GM12891 (cell line): ENCODE measurements at regions not wholly inside any gene's neighbourhood (a gene's known extent, or its start where the extent isn't known, plus 50 kb on each side); places are given as distances from the start of the nearest gene placed in this dataset.
"Not testable (repeated sequence)": the region's sequence is repeated elsewhere in the genome, so short reads cannot be mapped to it uniquely, and the experiment has no call there.

Experiments used
- DNase-seq: peaks from one replicate; pipeline ENCODE4 v3.0.0; 2011; ENCODE audit warnings: low spot score; ENCODE audit not compliant: insufficient read length
- FAIRE-seq: peaks from 2 replicates; lab custom pipeline; 2011; peaks lifted over from hg19 to GRCh38; lab: Jason Lieb, UNC
- PAX5 ChIP-seq: IDR thresholded peaks from 2 replicates; pipeline ENCODE4 v1.6.1; 2011; ENCODE audit warnings: low read length, moderate library complexity, mild to moderate bottlenecking; ENCODE audit not compliant: insufficient read depth, severe bottlenecking
- POLR2A ChIP-seq: IDR thresholded peaks from 2 replicates; pipeline ENCODE4 v1.6.1; 2011; ENCODE audit warnings: low read depth, low read length, control low read depth
- POLR2AphosphoS5 ChIP-seq: IDR thresholded peaks from 2 replicates; pipeline ENCODE4 v1.6.1; 2011; ENCODE audit warnings: low read depth, low read length, control low read depth
- POU2F2 ChIP-seq: IDR thresholded peaks from 2 replicates; pipeline ENCODE4 v1.6.1; 2011; ENCODE audit warnings: low read depth, mild to moderate bottlenecking, control low read depth, low read length, moderate library complexity
- SPI1 ChIP-seq: IDR thresholded peaks from 2 replicates; pipeline ENCODE4 v1.6.1; 2011; ENCODE audit warnings: low read depth, low read length, control low read depth
- TAF1 ChIP-seq: IDR thresholded peaks from 2 replicates; pipeline ENCODE4 v1.6.1; 2011; ENCODE audit warnings: low read depth, low read length, control low read depth

- not testable (repeated sequence) for DNase-seq, FAIRE-seq
Observed at GRCh38 chr7:26424319-26424718, 132.7 kb downstream of the SNX10 start.

GRCh38 chr7:26425655-26426054, 134.0 kb downstream of the SNX10 start:
- no peak for FAIRE-seq
- TF ChIP-seq PAX5 (no peak), TAF1 (no peak), POLR2A (no peak), POLR2AphosphoS5 (no peak), SPI1 (no peak), POU2F2 (no peak)

GRCh38 chr7:26426096-26426495, 134.4 kb downstream of the SNX10 start:
- DNase-seq: no peak
- TF ChIP-seq POU2F2: no peak
- TF ChIP-seq TAF1: no peak
- no peak for TF ChIP-seq POLR2AphosphoS5
- TF ChIP-seq PAX5: no peak
- no peak for TF ChIP-seq POLR2A
- no peak for TF ChIP-seq SPI1

More at GRCh38 chr7:26425655-26426054, 134.0 kb downstream of the SNX10 start:
- DNase-seq: no peak

DNA sequence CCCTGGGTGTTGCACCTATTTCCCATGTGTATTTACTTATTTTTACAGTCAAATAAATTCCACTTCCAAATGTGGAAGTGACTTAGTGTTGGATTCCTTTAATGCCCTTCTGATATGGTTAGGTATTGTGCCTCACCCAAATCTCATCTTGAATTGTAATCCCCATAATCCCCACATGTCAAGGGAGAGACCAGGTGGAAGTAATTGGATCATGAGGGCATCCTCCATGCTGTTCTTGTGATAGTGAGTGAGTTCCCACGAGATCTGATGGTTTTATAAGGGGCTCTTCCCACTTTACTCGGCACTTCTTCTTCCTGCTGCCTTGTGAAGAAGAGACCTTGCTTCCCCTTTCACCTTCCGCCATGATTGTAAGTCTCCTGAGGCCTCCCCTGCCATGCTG, 136.9 kb downstream of the SNX10 start:
- DNase-seq (no peak), FAIRE-seq (no peak)
- TF ChIP-seq POLR2AphosphoS5 (no peak), PAX5 (no peak), SPI1 (no peak), TAF1 (no peak), POU2F2 (no peak)

More at GRCh38 chr7:26426096-26426495, 134.4 kb downstream of the SNX10 start:
- FAIRE-seq: no peak

GRCh38 chr7:26429168-26429567, 137.5 kb downstream of the SNX10 start:
- DNase-seq: no peak
- TF ChIP-seq POLR2A (no peak), SPI1 (no peak)
- FAIRE-seq: no peak

DNA sequence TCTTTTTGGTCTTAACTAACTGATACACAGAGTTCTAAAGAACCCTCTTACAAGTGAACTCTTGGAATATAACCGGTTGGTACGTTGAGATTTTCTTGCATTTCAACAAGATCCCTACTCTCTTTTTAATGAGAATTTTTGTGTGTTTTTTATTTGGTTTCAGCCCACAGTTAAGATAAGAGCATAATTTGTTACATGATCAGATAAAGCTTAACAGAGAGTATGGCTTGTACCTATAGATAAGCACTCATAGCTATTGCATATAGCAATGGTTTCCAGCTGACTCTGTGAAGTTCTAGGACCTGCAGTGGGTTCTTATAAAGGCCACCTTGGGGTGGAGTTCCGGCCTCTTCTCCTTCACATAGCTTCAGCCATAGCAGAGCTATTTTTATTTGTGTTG, 143.3 kb downstream of the SNX10 start:
- TF ChIP-seq TAF1 (no peak), POU2F2 (no peak), POLR2AphosphoS5 (no peak), POLR2A (no peak), PAX5 (no peak), SPI1 (no peak)
- DNase-seq: no peak
- FAIRE-seq: no peak

DNA sequence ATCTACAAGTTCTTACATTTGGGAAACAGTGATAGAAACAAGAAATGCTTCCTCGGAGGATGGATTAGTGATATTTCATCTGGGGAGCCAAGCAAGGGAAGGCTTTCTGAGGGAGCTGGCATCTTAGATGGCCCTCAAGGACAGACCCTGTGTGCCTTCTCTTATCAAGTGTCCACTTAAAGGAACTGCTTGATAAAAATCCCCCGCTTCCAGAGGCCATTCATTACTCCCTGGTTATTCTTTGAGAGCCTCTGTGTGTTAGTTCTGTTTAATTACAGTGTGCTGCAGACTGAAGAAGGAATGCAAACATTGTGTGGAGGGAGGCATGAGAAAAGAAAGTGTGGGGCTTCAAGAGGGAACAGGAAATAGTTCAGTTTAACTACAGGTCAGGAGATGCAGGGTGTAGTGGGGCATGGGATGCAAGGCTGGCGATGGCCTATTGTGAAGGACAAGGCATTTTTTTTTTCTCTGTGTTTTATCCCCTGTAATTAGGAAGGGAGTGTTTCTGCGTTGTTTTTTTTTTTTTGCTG, 145.4 kb downstream of the SNX10 start:
- DNase-seq (no peak), FAIRE-seq (no peak)
- TF ChIP-seq POLR2A (no peak), POU2F2 (no peak), PAX5 (no peak), TAF1 (no peak), POLR2AphosphoS5 (no peak), SPI1 (no peak)

DNA sequence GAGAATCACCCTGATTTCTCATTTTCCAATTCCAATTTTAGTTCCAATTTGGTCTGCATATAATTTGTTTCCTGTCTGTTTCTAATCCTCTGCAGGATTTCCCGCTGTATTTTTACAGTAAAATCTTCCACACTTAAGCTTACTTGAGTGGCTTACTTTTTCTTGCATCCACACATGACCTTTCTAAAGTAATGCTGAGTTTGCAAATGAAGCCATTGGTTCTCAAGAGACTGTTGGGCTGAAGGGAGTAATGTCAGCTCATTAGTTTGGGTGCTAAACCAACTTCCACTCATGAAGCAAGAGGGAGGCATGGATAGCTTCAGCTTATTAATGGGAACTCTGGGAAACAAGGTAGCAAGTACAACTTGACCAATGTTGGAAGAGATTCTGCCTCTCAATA, 146.4 kb downstream of the SNX10 start:
- FAIRE-seq (no peak), DNase-seq (no peak)
- TF ChIP-seq POLR2AphosphoS5 (no peak), POU2F2 (no peak), TAF1 (no peak), PAX5 (no peak), SPI1 (no peak)

DNA sequence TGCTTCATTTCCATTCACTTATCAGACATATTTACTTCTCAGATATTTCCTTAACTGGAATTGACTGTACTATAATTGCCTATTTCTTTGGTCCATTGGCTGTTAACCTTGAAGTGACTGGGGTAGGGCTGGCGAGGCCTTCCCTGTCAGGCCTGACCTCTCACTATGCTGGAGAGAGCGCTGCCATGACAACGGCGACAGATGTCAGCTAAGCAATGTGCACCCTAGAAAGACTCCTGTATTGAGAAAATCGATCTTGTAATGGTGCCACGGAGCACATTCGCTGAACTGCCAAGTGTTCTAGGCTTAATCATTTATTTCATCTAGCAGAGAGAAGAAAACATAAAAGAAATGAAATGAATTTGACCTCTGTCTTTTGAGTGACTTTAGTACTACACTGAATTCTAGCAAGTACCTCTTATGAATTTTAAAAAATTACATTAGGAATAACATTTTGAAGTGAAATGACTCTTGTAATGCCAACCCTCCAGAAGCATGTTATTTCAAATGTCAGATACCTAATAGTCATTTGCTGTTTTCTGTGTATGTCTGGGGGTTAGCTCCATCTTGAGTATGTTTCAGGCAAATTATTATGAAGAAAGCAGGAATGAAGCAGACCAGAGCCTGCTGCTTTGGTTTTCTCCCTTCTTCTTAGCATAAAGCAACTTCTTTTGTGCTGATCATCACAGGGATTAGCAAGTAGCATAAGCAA, 148.0 kb downstream of the SNX10 start:
- FAIRE-seq (no peak), DNase-seq (no peak)
- TF ChIP-seq PAX5: no peak
- TF ChIP-seq POU2F2: no peak
- no peak for TF ChIP-seq SPI1
- no peak for TF ChIP-seq POLR2AphosphoS5
- TF ChIP-seq POLR2A: no peak
- TF ChIP-seq TAF1: no peak

DNA sequence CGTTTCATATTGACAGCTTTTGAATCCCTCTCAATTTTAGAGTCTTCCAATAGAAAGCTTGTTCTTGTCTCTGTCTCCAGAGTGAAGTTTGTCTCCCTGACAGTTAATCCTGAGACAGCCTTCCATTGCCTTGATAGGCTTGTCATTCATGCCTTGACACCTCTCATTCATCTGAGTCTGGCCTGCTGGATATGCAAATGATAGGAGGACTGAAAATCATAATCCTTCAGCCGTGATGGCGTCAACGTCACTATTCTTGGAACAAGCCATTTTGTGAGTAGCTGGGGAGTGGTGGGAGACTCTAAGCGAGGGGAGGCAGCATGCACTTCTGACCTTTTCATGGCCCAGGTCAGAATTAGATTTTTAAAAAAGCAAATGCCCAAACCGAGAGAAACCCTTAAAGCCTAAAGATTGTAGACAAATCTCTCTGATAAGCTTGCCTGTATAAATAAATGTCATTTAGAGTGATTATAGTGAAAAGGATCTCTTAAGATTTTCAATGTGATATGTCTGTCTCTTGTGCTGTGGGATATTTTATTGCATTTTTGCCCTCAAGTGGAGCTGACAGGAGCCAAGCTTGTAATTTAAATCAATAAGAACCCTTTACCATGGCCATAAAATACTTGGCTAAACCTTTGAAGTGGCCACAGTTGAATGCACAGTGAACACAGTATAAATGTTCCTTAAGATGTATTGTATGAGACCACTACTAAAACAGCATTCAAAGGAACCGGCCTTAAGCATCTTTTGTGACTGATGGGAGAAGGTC, 148.8 kb downstream of the SNX10 start:
- DNase-seq: no peak
- no peak for FAIRE-seq
- no peak for TF ChIP-seq POU2F2
- no peak for TF ChIP-seq PAX5
- TF ChIP-seq TAF1: no peak
- no peak for TF ChIP-seq POLR2A
- no peak for TF ChIP-seq POLR2AphosphoS5
- no peak for TF ChIP-seq SPI1

- DNase-seq (no peak), FAIRE-seq (no peak)
- no peak for TF ChIP-seq TAF1
Observed at GRCh38 chr7:26441002-26441521, 149.4 kb downstream of the SNX10 start.
